GM04503 (cell line): ENCODE measurements at regions not wholly inside any gene's neighbourhood (a gene's known extent, or its start where the extent isn't known, plus 50 kb on each side); places are given as distances from the start of the nearest gene placed in this dataset.
A peak's percentile ranks its signal among the peaks of the same experiment; 100 is the strongest.
"Not testable (repeated sequence)": the region's sequence is repeated elsewhere in the genome, so short reads cannot be mapped to it uniquely, and the experiment has no call there.

Experiments used
- DNase-seq: peaks from one replicate; pipeline ENCODE4 v3.0.0-alpha.2; 2012; ENCODE audit warnings: low read depth

- no peak for DNase-seq
These were observed 66.9 kb upstream of the ZNF746 start for GRCh38 chr7:149564340-149565095.

GRCh38 chr7:149562602-149563001 lies 65.0 kb upstream of the ZNF746 start:
- no peak for DNase-seq

- DNase-seq = no peak
These were observed 63.5 kb upstream of the ZNF746 start for GRCh38 chr7:149561072-149561471.

GRCh38 chr7:149559711-149560110 lies 62.1 kb upstream of the ZNF746 start:
- peak; percentile 46 for DNase-seq

- DNase-seq = peak; percentile 68
These were observed 60.7 kb upstream of the ZNF746 start for GRCh38 chr7:149558149-149558861.

- not testable (repeated sequence) for DNase-seq
These were observed 58.9 kb upstream of the ZNF746 start for GRCh38 chr7:149556525-149556924.

- DNase-seq = not testable (repeated sequence)
These were observed 57.2 kb upstream of the ZNF746 start for GRCh38 chr7:149554821-149555220.

- not testable (repeated sequence) for DNase-seq
These were observed 56.4 kb upstream of the ZNF746 start for GRCh38 chr7:149553991-149554390.

- DNase-seq = no peak
These were observed 55.2 kb upstream of the ZNF746 start for GRCh38 chr7:149552799-149553198.
